GM18502 (cell line): ENCODE measurements at regions not wholly inside any gene's neighbourhood (a gene's known extent, or its start where the extent isn't known, plus 50 kb on each side); places are given as distances from the start of the nearest gene placed in this dataset.

Experiments
- ATAC-seq: cut with Tn5 transposase; IDR thresholded peaks from one replicate; pipeline ENCODE4 v1.9.1; 2021; ENCODE audit warnings: mild to moderate bottlenecking; ENCODE audit not compliant: unreplicated experiment, poor library complexity

DNA sequence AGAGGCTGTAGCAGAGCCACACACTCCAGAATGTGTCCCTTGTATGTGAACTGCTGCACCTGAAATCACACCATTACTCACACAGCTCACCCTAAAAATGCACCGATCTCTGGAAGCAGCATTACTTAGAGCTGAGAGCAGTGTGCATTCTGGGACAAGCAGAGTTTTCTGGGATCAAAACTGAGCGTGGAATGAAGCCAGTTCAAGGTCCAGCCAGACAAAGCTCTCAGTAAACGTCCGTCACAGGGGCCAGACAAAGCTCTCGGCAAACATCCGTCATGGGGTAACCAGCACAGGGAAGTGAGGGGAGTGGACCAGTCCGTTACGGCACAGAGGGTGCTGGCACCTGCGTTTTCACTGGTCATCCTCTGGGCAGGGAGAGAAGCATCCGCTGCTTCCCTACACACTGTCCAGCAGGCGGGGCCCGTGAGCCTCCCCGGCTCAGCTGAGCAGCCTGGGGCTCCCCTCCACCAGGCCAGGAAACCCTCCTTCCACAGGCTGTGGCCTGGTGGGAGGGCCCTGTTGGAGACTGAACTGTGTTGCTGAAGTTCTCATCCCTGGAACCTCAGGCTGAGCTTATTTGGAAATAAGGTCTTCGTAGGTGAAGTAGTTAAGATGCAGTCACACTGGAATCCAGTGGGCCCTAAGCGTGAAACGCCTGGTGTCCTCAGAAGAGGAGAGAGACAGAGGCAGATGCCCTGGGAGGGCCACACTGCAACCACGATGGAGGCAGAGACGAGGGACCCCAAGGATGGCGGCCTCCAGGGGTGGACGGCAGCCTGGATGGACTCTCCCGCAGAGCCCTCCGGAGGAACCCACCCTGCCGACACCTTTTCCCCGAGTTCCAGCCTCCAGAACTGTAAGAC, 883.9 kb downstream of the BRD1 start:
- ATAC-seq = no peak

DNA sequence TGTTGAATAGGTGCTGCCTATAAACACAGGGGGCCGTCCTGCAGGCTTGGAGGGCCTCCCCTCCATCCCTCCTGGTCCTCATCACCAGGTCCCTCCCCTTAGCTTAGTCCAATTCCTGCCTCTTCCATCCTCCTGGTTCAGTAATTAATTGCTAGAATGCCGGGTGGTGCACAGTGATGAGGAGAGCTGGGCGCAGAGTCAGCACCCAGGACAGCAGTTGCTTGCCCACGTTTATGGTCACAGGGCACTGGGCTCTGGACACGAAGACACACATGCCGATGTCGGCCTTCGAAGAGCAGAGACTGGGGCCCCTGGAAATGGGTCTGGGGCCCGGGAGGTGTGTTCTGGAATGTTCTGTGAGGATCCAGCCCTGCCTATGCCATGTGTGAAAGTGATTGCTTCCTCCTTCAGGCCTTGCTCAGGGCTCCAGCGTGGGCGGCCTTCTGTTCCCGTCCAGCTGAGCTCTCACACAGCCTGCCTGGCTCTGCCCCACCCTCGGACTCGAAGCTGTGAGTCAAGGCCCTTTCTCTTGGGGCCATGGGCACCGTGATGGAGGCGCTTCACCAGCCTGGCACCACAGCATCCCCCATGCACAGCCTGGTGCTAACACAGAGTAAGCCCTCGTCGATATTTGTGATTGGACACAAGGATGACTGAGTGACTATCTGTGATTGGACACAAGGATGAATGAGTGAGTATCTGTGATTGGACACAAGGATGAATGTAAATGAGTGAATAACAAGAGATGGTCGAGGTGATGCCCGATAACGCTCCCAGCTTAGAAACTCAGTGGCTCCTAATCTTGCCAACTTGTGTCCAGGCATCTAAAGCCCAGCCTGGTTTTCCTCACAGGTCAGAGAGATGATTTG, 884.7 kb downstream of the BRD1 start:
- ATAC-seq = no peak

DNA sequence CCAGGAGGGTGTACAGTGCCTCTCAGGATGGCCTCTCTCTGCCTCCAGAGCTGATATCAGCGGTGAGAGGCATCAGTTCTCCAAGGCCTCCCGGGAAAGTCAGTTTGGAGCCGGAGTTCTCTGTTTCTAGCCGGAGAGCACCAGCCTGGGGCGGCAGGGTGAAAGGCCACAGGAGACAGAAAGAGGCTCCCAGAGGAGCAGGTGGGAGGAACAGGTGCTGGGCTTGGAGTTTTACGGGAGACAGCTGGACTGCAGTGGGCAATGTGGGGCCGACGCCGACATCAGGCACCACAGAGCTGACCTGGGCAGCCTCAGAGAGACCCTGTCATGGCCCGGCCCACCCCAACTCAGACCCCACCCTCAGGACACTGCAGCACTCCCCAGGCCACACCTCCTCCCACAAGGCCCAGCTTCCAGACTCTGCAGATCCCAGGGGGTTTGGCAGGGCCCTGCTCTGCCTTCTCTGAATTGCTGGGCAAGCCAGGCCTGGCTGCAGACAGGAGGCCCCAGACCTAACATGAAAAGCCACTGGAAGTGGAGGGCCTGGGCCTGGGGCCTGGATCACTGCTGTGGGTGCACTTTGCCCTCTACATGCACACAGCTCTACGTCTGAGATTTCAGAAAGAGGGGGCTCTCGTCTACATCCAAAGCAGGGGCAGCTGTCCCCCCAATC, 885.6 kb downstream of the BRD1 start:
- ATAC-seq = no peak

- ATAC-seq = no peak
Observed at GRCh38 chr22:48941033-48941902, 886.4 kb downstream of the BRD1 start.

DNA sequence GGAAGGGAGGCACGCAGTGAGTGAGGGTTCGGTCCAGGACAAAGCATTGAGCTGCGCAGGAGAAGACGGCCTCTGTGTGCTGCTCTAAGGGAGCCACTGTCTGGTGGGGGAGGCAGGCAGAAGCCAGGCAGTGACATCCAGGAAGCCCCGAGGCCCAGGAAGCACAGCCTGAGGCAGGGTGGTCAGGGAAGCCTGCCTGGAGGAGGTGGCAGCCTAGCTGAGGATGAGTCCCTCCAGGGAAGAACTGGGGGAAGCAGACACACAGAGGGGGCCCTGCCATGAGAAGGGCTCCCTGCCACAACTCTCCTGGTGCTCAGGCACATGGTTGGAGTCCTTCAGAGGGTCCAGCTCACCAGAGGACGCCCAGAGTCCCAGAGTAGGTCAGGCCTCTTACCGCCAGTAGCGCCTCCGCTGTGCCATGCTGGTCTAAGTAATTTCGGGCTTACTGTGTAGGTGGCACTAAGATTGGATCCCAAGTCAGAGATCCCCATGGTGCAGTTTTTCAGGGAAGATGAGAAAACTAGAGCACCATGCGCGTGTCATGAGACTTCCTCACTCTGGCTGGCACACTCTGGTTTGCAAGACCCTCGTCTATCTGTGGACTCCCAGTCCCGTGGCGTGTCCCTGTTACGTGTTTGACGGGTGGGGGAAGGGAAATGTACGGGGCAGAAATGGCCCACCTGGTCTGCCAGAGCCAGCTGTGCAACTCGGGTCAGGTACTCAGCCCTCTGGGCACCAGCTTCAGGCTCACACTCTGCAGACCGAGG, 887.2 kb downstream of the BRD1 start:
- no peak for ATAC-seq

GRCh38 chr22:48939441-48940265, 888.0 kb downstream of the BRD1 start:
- ATAC-seq = no peak

DNA sequence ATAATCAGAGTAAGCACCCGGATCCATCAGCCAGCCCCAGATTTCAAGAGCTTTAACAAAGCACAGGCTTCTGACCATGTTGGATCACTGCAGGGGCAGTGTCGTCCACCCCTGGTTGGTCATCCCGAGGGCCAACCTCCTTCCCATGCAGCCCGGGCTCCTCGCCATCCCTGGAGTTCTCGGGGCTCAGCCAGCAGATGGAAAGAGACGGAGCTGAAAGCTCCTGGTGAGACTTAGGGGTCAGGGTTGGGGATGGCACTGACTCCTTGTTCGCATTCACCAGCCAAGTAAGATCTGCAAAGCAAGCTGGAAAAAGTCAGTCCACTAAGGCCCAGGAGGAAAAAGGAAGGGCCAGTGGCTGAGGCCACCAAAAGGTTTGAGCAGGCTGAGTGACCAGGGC, 888.9 kb downstream of the BRD1 start:
- ATAC-seq = no peak

GRCh38 chr22:48937032-48937639, 890.5 kb downstream of the BRD1 start:
- no peak for ATAC-seq

- ATAC-seq = no peak
Observed at GRCh38 chr22:48936391-48936790, 891.3 kb downstream of the BRD1 start.

- no peak for ATAC-seq
Observed at GRCh38 chr22:48934446-48934845, 893.2 kb downstream of the BRD1 start.

GRCh38 chr22:48931452-48931851, 896.2 kb downstream of the BRD1 start:
- ATAC-seq = no peak

DNA sequence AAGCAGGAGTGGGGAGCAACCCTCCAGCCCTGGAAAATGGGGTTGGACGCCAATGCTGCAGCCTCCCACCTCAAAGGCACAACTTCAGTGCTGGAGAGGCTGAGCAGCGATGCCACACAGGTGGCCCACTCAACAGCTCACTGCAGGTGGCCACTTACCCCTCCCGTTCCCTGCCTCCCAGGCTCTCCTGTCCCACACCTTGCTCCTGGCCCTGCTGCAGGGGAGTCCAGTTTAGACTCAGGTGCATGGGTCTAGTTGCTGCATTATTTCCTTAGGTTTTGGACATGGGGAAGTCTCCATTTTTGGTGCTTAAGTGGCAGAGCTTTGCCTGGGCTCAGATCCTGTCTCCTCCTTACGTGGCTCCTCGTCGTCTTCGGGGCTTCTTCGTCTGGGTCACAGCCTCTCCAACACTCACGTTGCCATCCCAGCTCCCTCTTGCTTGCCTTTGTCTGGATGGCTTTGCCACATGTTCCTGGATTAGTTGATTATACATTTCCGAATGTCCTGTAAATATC, 898.3 kb downstream of the BRD1 start:
- ATAC-seq = no peak

- no peak for ATAC-seq
Observed at GRCh38 chr22:48927591-48927990, 900.1 kb downstream of the BRD1 start.

- no peak for ATAC-seq
Observed at GRCh38 chr22:48926643-48927042, 901.0 kb downstream of the BRD1 start.

- ATAC-seq = no peak
Observed at GRCh38 chr22:48926136-48926535, 901.5 kb downstream of the BRD1 start.

DNA sequence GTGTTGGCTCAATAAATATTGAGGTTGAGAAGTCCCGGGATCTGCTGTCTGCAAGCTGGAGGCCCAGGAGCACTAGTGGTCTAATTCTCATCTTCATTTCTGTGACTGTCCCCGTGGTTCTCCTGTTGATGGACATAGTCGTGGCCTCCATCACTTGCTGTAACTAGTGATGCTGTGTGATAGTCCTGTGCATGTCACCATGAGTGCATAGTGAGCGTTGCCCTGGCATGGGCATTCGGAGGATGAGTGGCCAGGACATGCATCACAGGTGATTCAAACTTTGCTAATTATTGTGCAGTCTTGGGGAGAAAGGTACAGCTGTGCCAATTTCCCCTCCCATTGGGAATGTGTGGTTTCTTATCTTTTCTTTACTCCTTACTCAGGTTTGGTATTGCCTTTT, 902.2 kb downstream of the BRD1 start:
- ATAC-seq = no peak

- ATAC-seq = no peak
Observed at GRCh38 chr22:48923996-48924395, 903.7 kb downstream of the BRD1 start.
